ENCODE measurements at regions not wholly inside any gene's neighbourhood (a gene's known extent, or its start where the extent isn't known, plus 50 kb on each side); places are given as distances from the start of the nearest gene placed in this dataset.

- TF ChIP-seq POLR2A (IDR thresholded peaks at IDR 0.05) = no peak
- TF ChIP-seq, protein P1, sequence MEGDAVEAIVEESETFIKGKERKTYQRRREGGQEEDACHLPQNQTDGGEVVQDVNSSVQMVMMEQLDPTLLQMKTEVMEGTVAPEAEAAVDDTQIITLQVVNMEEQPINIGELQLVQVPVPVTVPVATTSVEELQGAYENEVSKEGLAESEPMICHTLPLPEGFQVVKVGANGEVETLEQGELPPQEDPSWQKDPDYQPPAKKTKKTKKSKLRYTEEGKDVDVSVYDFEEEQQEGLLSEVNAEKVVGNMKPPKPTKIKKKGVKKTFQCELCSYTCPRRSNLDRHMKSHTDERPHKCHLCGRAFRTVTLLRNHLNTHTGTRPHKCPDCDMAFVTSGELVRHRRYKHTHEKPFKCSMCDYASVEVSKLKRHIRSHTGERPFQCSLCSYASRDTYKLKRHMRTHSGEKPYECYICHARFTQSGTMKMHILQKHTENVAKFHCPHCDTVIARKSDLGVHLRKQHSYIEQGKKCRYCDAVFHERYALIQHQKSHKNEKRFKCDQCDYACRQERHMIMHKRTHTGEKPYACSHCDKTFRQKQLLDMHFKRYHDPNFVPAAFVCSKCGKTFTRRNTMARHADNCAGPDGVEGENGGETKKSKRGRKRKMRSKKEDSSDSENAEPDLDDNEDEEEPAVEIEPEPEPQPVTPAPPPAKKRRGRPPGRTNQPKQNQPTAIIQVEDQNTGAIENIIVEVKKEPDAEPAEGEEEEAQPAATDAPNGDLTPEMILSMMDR (IDR thresholded peaks at IDR 0.05) = no peak
Measured at GRCh38 chr5:34516166-34516565, 140.0 kb upstream of the RAI14 start.

Measured in ovary (tissue), 3 donors.